H9 (cell line): ENCODE measurements at regions not wholly inside any gene's neighbourhood (a gene's known extent, or its start where the extent isn't known, plus 50 kb on each side); places are given as distances from the start of the nearest gene placed in this dataset.

Source experiments
- DNase-seq: peaks from one replicate; pipeline ENCODE4 v3.0.0-alpha.2; 2017
- H2AFZ ChIP-seq: one replicate; pipeline ENCODE4 v1.6.1; 2013; ENCODE audit warnings: mild to moderate bottlenecking, low read length, control low read depth, moderate library complexity
- H2AK5ac ChIP-seq: 2 replicates; pipeline ENCODE4 v1.6.1; 2013; ENCODE audit warnings: low read length, control low read depth, mixed read lengths; ENCODE audit not compliant: insufficient read length
- H2BK120ac ChIP-seq: one replicate; pipeline ENCODE4 v1.6.1; 2013; ENCODE audit warnings: low read depth, mild to moderate bottlenecking, low read length, control low read depth, inconsistent platforms; ENCODE audit not compliant: poor library complexity, severe bottlenecking
- H2BK12ac ChIP-seq: 2 replicates; pipeline ENCODE4 v1.6.1; 2013; ENCODE audit warnings: low read length, control low read depth, mixed read lengths, low read depth; ENCODE audit not compliant: insufficient read length
- H2BK15ac ChIP-seq: 2 replicates; pipeline ENCODE4 v1.6.1; 2013; ENCODE audit warnings: low read depth, low read length, control low read depth
- H2BK20ac ChIP-seq: one replicate; pipeline ENCODE4 v1.6.1; 2013; ENCODE audit warnings: low read depth, mild to moderate bottlenecking, low read length, control low read depth, inconsistent platforms; ENCODE audit not compliant: poor library complexity, severe bottlenecking
- H2BK5ac ChIP-seq: 2 replicates; pipeline ENCODE4 v1.6.1; 2013; ENCODE audit warnings: low read length, control low read depth, mixed read lengths; ENCODE audit not compliant: insufficient read length
- H3K14ac ChIP-seq: 2 replicates; pipeline ENCODE4 v1.6.1; 2013; ENCODE audit warnings: low read length, control low read depth; ENCODE audit not compliant: insufficient read depth
- H3K18ac ChIP-seq: 2 replicates; pipeline ENCODE4 v1.6.1; 2013; ENCODE audit warnings: low read depth, mild to moderate bottlenecking, mixed read lengths, low read length, control low read depth; ENCODE audit not compliant: insufficient read length
- H3K23ac ChIP-seq: 2 replicates; pipeline ENCODE4 v1.6.1; 2013; ENCODE audit warnings: low read length, control low read depth, mixed read lengths, low read depth; ENCODE audit not compliant: insufficient read length
- H3K23me2 ChIP-seq: 2 replicates; pipeline ENCODE4 v1.6.1; 2013; ENCODE audit warnings: low read depth, mild to moderate bottlenecking, mixed read lengths, low read length, control low read depth; ENCODE audit not compliant: insufficient read length, poor library complexity, severe bottlenecking
- H3K27ac ChIP-seq: 2 replicates; pipeline ENCODE4 v1.5.1; 2013; ENCODE audit warnings: low read length, control low read depth, mixed read lengths, low read depth; ENCODE audit not compliant: insufficient read length
- H3K27me3 ChIP-seq: 2 replicates; pipeline ENCODE4 v1.6.1; 2013; ENCODE audit warnings: low read length, control low read depth, inconsistent platforms; ENCODE audit not compliant: insufficient read depth
- H3K4ac ChIP-seq: 2 replicates; pipeline ENCODE4 v1.6.1; 2013; ENCODE audit warnings: low read depth, mild to moderate bottlenecking, control low read depth, inconsistent platforms, low read length, moderate library complexity
- H3K4me1 ChIP-seq: 2 replicates; pipeline ENCODE4 v1.6.1; 2013; ENCODE audit warnings: low read length, control low read depth, inconsistent platforms; ENCODE audit not compliant: insufficient read depth
- H3K4me2 ChIP-seq: 2 replicates; pipeline ENCODE4 v1.6.1; 2013; ENCODE audit warnings: low read length, control low read depth, mixed read lengths; ENCODE audit not compliant: insufficient read length, insufficient read depth
- H3K56ac ChIP-seq: 2 replicates; pipeline ENCODE4 v1.6.1; 2013; ENCODE audit warnings: low read depth, mild to moderate bottlenecking, mixed read lengths, low read length, control low read depth; ENCODE audit not compliant: insufficient read length
- H3K79me1 ChIP-seq: 2 replicates; pipeline ENCODE4 v1.6.1; 2013; ENCODE audit warnings: low read depth, mild to moderate bottlenecking, moderate library complexity, low read length, control low read depth, inconsistent platforms; ENCODE audit not compliant: insufficient read depth, poor library complexity, severe bottlenecking
- H3K79me2 ChIP-seq: 2 replicates; pipeline ENCODE4 v1.6.1; 2013; ENCODE audit warnings: low read length, control low read depth, inconsistent platforms; ENCODE audit not compliant: insufficient read depth
- H3K9ac ChIP-seq: 2 replicates; pipeline ENCODE4 v1.6.1; 2013; ENCODE audit warnings: low read length, control low read depth, mixed read lengths; ENCODE audit not compliant: insufficient read length; ENCODE audit errors: extremely low read depth
- H3K9me3 ChIP-seq: one replicate; pipeline ENCODE4 v1.6.1; 2013; ENCODE audit warnings: low read depth, low read length, inconsistent platforms; ENCODE audit not compliant: control insufficient read depth
- H3T11ph ChIP-seq: one replicate; pipeline ENCODE4 v1.6.1; 2013; ENCODE audit warnings: mild to moderate bottlenecking, low read length, control low read depth, inconsistent platforms
- H4K20me1 ChIP-seq: one replicate; pipeline ENCODE4 v1.6.1; 2013; ENCODE audit not compliant: control insufficient read depth, insufficient read length, insufficient read depth
- H4K5ac ChIP-seq: 2 replicates; pipeline ENCODE4 v1.6.1; 2013; ENCODE audit warnings: low read depth, mild to moderate bottlenecking, mixed read lengths, low read length, control low read depth; ENCODE audit not compliant: insufficient read length
- H4K8ac ChIP-seq: replicated peaks from 2 replicates; pipeline ENCODE4 v1.6.1; 2013; ENCODE audit warnings: low read length, control low read depth, mixed read lengths, low read depth; ENCODE audit not compliant: insufficient read length
- H4K91ac ChIP-seq: 2 replicates; pipeline ENCODE4 v1.6.1; 2013; ENCODE audit warnings: low read depth, mild to moderate bottlenecking, moderate library complexity, mixed read lengths, low read length, control low read depth; ENCODE audit not compliant: insufficient read length
- H3K27ac Mint-ChIP-seq, 3 experiments: 2 replicates in 2 of 3; 3 replicates in 1 of 3; pipeline ENCODE4 v1.8.0; 2020 to 2021; ENCODE audit warnings: mixed read lengths in 3 of 3, mild to moderate bottlenecking in 1 of 3, moderate library complexity in 1 of 3
- H3K27me3 Mint-ChIP-seq: 2 replicates; pipeline ENCODE4 v1.8.0; 2021; ENCODE audit warnings: low read depth, mild to moderate bottlenecking, moderate library complexity, mixed read lengths
- H3K36me3 Mint-ChIP-seq, 3 experiments: 2 replicates in 2 of 3; 3 replicates in 1 of 3; pipeline ENCODE4 v1.8.0; 2020 to 2021; ENCODE audit warnings: low read depth in 3 of 3, mixed read lengths in 3 of 3; ENCODE audit not compliant: insufficient read depth in 1 of 3
- H3K4me1 Mint-ChIP-seq, 2 experiments: 2 replicates each; pipeline ENCODE4 v1.8.0; 2020; ENCODE audit warnings: mixed read lengths in 2 of 2
- H3K4me3 Mint-ChIP-seq, 2 experiments: 2 replicates in 1 of 2; 3 replicates in 1 of 2; pipeline ENCODE4 v1.8.0; 2020 to 2021; ENCODE audit warnings: mild to moderate bottlenecking in 2 of 2, mixed read lengths in 2 of 2, moderate library complexity in 1 of 2
- H3K9me3 Mint-ChIP-seq, 2 experiments: 2 replicates in 1 of 2; 3 replicates in 1 of 2; pipeline ENCODE4 v1.8.0; 2020; ENCODE audit warnings: mild to moderate bottlenecking in 2 of 2, mixed read lengths in 2 of 2, moderate library complexity in 1 of 2
- CTCF ChIP-seq: fragments of 200-600 bp; sonication (generic); conservative IDR thresholded peaks from 3 replicates; pipeline ENCODE4 v1.8.0; 2021; ENCODE audit warnings: antibody characterized with exemption, mild to moderate bottlenecking
- WGBS: extraction: QIAGEN DNeasy Blood & Tissue Kit; methylation state at CpG from one replicate; pipeline ENCODE4 v1.1.7; 2013; ENCODE audit warnings: missing lambda C conversion rate, low lambda C conversion rate, mixed read lengths; ENCODE audit not compliant: insufficient read length; ENCODE audit errors: extremely low coverage; 5-methylcytosine and 5-hydroxymethylcytosine counted together

GRCh38 chr13:93101226-93101734 is 125.3 kb upstream of the GPC6 start:
- Mint-ChIP-seq H3K36me3 (no peaks in the 10 kb centered on the region; a peak in 1 of 7 replicates), H3K27me3 (no peaks in the 10 kb centered on the region), H3K27ac (no peak overlapping the region), H3K4me1 (no peaks in the 10 kb centered on the region; a peak in 1 of 4 replicates), H3K9me3 (no peaks in the 10 kb centered on the region; a peak in 1 of 5 replicates), H3K4me3 (no peak overlapping the region)
- no peak for TF ChIP-seq CTCF
- Histone ChIP-seq H2BK120ac (no peak overlapping the region), H4K20me1 (no peaks in the 10 kb centered on the region), H3K27ac (no peak overlapping the region), H2AFZ (no peak overlapping the region), H3K4me1 (no peaks in the 10 kb centered on the region), H4K8ac (no peak overlapping the region), H3K18ac (no peak overlapping the region), H2AK5ac (no peak overlapping the region), H3K4ac (no peak overlapping the region), H3T11ph (no peak overlapping the region), H2BK20ac (no peak overlapping the region), H2BK12ac (no peak overlapping the region), H2BK5ac (no peak overlapping the region), H4K91ac (no peak overlapping the region), H3K79me2 (no peaks in the 10 kb centered on the region), H3K23ac (no peak overlapping the region), H3K23me2 (no peaks in the 10 kb centered on the region), H3K4me2 (no peak overlapping the region), H4K5ac (no peak overlapping the region), H3K14ac (no peak overlapping the region), H3K56ac (no peak overlapping the region), H3K9me3 (no peaks in the 10 kb centered on the region), H3K79me1 (no peaks in the 10 kb centered on the region), H2BK15ac (no peak overlapping the region), H3K27me3 (no peaks in the 10 kb centered on the region), H3K9ac (no peak overlapping the region)
- WGBS = no CpG with 5 or more reads among the region's 2 CpGs
- no peak for DNase-seq
